Thymus (tissue), 11 donors: ENCODE measurements at regions not wholly inside any gene's neighbourhood (a gene's known extent, or its start where the extent isn't known, plus 50 kb on each side); places are given as distances from the start of the nearest gene placed in this dataset.
A peak's percentile ranks its signal among the peaks of the same experiment; 100 is the strongest.
"Not testable (repeated sequence)": the region's sequence is repeated elsewhere in the genome, so short reads cannot be mapped to it uniquely, and the experiment has no call there.

Experiments
- DNase-seq, 9 donors: peaks; one replicate each; pipeline ENCODE4 v3.0.0-alpha.2; 2013; ENCODE audit warnings: low spot score in 9 of 9, low read depth in 6 of 9, missing footprints in 1 of 9
- H3K27ac ChIP-seq, 2 donors: one replicate each; pipeline ENCODE4 v1.5.1; 2013; ENCODE audit warnings: control low read depth in 1 of 2, low read depth in 1 of 2, low read length in 1 of 2, mild to moderate bottlenecking in 1 of 2, moderate library complexity in 1 of 2
- H3K27me3 ChIP-seq, 2 donors: one replicate each; pipeline ENCODE4 v1.5.1; 2013; ENCODE audit warnings: low read length in 1 of 2; ENCODE audit not compliant: control insufficient read depth in 2 of 2, insufficient read depth in 1 of 2
- H3K36me3 ChIP-seq, 2 donors: one replicate each; pipeline ENCODE4 v1.5.1; 2013; ENCODE audit warnings: low read length in 1 of 2, mild to moderate bottlenecking in 1 of 2, moderate library complexity in 1 of 2; ENCODE audit not compliant: control insufficient read depth in 2 of 2, insufficient read depth in 2 of 2
- H3K4me1 ChIP-seq, 2 donors: one replicate each; pipeline ENCODE4 v1.5.1; 2013; ENCODE audit warnings: low read length in 2 of 2; ENCODE audit not compliant: control insufficient read depth in 2 of 2, insufficient read depth in 2 of 2
- H3K4me3 ChIP-seq, 2 donors: one replicate each; pipeline ENCODE4 v1.5.1; 2013; ENCODE audit warnings: low read length in 2 of 2, control low read depth in 1 of 2, mild to moderate bottlenecking in 1 of 2
- H3K9me3 ChIP-seq, 2 donors: one replicate each; pipeline ENCODE4 v1.5.1; 2013; ENCODE audit warnings: low read length in 1 of 2, mild to moderate bottlenecking in 1 of 2; ENCODE audit not compliant: control insufficient read depth in 2 of 2, insufficient read depth in 1 of 2
- whole genome bisulfite sequencing: extraction: QIAGEN DNeasy Blood & Tissue Kit; methylation state at CpG from one replicate; pipeline ENCODE4 v1.1.7; 2013; 5-methylcytosine and 5-hydroxymethylcytosine counted together
- donor health status: healthy.

- no peaks in the 10 kb centered on the region for H3K27me3 ChIP-seq
- DNase-seq: no peak
- no peaks in the 10 kb centered on the region for H3K4me1 ChIP-seq
- 96% methylated on average over 12 of the region's 12 CpGs for WGBS
- H3K36me3 ChIP-seq: no peaks in the 10 kb centered on the region
- no peak overlapping the region for H3K4me3 ChIP-seq
- no peaks in the 10 kb centered on the region for H3K9me3 ChIP-seq
- H3K27ac ChIP-seq: no peak overlapping the region
These were observed 196.2 kb downstream of the C9orf152 start for GRCh38 chr9:110011628-110012320.

DNA sequence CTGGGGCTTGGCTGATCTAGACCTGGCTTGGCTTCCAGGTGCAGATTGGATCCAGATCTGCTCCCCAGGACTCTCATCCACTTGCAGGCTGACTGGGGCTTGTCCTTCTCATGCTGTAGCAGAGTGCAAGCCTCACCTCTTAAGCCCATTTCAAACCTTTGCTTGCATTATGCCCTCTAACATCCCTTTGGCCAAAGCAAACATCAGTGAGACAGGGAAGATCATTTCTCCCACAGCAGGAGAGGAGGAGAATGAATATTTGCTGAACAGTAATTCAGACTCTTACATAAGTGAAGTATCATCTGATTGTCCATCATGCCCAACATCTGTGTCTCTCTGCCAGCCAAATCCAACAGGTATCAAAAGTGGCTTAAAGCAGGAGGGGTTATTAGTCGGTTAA lies 194.9 kb downstream of the C9orf152 start:
- WGBS: 45% methylated on average over 1 of the region's 1 CpG
- no peaks in the 10 kb centered on the region for H3K4me1 ChIP-seq

GRCh38 chr9:110015759-110016158 lies 192.2 kb downstream of the C9orf152 start:
- no peaks in the 10 kb centered on the region for H3K36me3 ChIP-seq
- no peaks in the 10 kb centered on the region for H3K27me3 ChIP-seq
- H3K4me1 ChIP-seq: no peaks in the 10 kb centered on the region
- WGBS: 81% methylated on average over 5 of the region's 5 CpGs
- no peak overlapping the region for H3K27ac ChIP-seq
- DNase-seq: peak in 1 of 9 donors; percentile 20
- H3K4me3 ChIP-seq: no peak overlapping the region
- no peaks in the 10 kb centered on the region for H3K9me3 ChIP-seq

More for the DNA sequence above, 194.9 kb downstream of the C9orf152 start:
- Histone ChIP-seq H3K27ac (no peak overlapping the region), H3K4me3 (no peak overlapping the region), H3K36me3 (no peaks in the 10 kb centered on the region), H3K27me3 (no peaks in the 10 kb centered on the region), H3K9me3 (no peaks in the 10 kb centered on the region)
- no peak for DNase-seq

DNA sequence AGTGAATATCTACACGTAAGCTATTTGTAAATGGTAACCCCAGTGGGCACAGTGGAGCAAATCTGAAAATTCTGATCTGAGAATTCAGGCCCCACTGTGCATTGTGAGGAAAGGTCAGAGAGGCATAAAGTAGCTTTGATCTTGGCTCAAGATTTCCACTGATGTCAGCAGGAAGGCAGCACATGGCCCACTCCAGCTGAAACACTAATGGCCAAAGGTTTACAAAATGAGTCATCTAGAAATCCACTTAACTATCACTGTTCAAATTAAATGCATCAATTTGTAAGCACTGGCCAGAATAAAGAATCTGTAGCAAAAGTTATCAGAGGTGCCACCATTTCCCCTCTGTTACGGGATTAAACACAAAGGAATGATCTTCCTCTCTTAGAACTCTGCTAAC lies 191.6 kb downstream of the C9orf152 start:
- no peaks in the 10 kb centered on the region for H3K36me3 ChIP-seq
- H3K27ac ChIP-seq: no peak overlapping the region
- no peaks in the 10 kb centered on the region for H3K9me3 ChIP-seq
- no peaks in the 10 kb centered on the region for H3K4me1 ChIP-seq
- no peak for DNase-seq
- H3K27me3 ChIP-seq: no peaks in the 10 kb centered on the region
- 97% methylated on average over 2 of the region's 2 CpGs for WGBS
- H3K4me3 ChIP-seq: no peak overlapping the region

- not testable (repeated sequence) for H3K4me1 ChIP-seq, H3K4me3 ChIP-seq, H3K27me3 ChIP-seq, DNase-seq, H3K27ac ChIP-seq, H3K9me3 ChIP-seq, H3K36me3 ChIP-seq
- 93% methylated on average over 4 of the region's 4 CpGs for WGBS
These were observed 187.7 kb downstream of the C9orf152 start for GRCh38 chr9:110020216-110020615.

GRCh38 chr9:110021891-110022290 lies 186.1 kb downstream of the C9orf152 start:
- DNase-seq: peak in 1 of 9 donors; percentile 44
- H3K36me3 ChIP-seq: no peaks in the 10 kb centered on the region
- H3K27ac ChIP-seq: no peak overlapping the region
- H3K4me1 ChIP-seq: peaks cover 2 to 4% of the 10 kb centered on the region in 2 donors
- H3K4me3 ChIP-seq: no peak overlapping the region
- no peaks in the 10 kb centered on the region for H3K27me3 ChIP-seq
- no peaks in the 10 kb centered on the region for H3K9me3 ChIP-seq
- WGBS: 20% methylated on average over 2 of the region's 2 CpGs

DNA sequence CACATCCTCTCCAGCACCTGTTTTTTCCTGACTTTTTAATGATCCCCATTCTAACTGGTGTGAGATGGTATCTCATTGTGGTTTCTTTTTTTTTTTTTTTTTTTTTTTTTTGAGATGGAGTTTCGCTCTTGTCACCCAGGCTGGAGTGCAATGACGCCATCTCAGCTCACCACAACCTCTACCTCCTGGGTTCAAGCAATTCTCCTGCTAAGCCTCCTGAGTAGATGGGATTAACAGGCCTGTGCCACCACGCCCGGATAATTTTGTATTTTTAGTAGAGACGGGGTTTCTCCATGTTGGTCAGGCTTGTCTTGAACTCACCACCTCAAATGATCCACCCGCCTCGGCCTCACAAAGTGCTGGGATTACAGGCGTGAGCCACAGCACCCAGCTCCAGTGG lies 184.7 kb downstream of the C9orf152 start:
- WGBS: 81% methylated on average over 8 of the region's 8 CpGs
- not testable (repeated sequence) for H3K27ac ChIP-seq, H3K36me3 ChIP-seq, H3K9me3 ChIP-seq, H3K27me3 ChIP-seq, H3K4me3 ChIP-seq, H3K4me1 ChIP-seq, DNase-seq

DNA sequence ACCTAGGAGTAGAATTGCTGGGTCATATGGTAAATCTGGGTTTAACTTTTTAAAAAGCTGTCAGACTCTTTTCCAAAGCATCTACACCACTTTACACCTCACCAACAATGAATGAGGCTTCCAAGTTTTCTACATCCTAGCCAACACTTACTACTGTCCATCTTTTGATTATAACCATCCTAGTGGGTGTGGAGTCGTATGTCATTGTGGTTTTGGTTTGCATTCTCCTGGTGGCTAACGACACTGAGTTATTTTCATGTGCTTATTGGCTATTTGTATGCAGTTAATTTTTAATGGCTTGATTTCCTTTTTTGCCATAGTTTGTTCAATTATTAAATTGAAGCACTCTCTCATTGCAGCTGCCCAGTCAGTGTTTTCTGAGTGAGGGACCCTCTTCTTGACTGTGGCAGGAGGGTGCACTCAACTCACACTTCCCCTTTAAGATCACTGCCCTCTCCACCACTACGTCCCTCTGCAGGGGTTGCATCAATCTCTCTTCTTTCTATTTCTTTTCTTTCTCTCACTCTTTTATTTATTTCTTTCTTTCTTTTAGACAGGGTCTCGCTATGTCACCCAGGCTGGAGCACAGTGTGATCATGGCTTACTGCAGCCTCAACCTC lies 182.3 kb downstream of the C9orf152 start:
- H3K27ac ChIP-seq: no peak overlapping the region
- H3K27me3 ChIP-seq: no peaks in the 10 kb centered on the region
- H3K4me3 ChIP-seq: no peak overlapping the region
- peaks cover 11 to 24% of the 10 kb centered on the region in 2 donors for H3K4me1 ChIP-seq
- no peaks in the 10 kb centered on the region for H3K9me3 ChIP-seq
- WGBS: 86% methylated on average over 4 of the region's 4 CpGs
- DNase-seq: no peak
- no peaks in the 10 kb centered on the region for H3K36me3 ChIP-seq

DNA sequence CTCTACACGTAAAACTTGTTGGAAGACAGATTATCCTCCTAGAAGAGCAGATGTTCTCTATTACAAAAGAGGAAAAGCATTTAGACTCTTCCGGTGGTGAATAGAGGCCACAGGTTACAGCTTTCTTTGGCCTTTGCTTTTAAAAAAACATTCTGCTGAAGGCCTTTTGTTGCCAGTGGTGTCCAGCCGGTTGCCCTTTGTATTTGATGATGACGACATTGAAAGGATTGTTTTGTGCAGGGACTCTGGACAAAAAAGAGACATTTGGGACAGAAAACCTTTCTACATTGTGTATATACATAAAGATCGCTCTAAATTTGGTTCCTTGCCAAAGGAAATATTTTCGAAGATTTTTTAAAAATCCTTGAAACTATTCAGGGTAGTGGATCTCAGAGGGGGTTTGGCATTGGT lies 180.3 kb downstream of the C9orf152 start:
- Histone ChIP-seq H3K9me3 (no peaks in the 10 kb centered on the region), H3K27ac (no peak overlapping the region), H3K4me3 (no peak overlapping the region), H3K4me1 (peaks cover 13 to 27% of the 10 kb centered on the region in 2 donors), H3K27me3 (no peaks in the 10 kb centered on the region), H3K36me3 (no peaks in the 10 kb centered on the region)
- DNase-seq: peak in 1 of 9 donors; percentile 16
- WGBS: 76% methylated on average over 6 of the region's 6 CpGs
